Omental fat pad (tissue), 3 donors: ENCODE measurements at regions not wholly inside any gene's neighbourhood (a gene's known extent, or its start where the extent isn't known, plus 50 kb on each side); places are given as distances from the start of the nearest gene placed in this dataset.

ENCODE experiments used
- ATAC-seq: fragments of 150-250 bp; one replicate; pipeline ENCODE4 v1.9.1; 2016; ENCODE audit warnings: mild to moderate bottlenecking, moderate library complexity; ENCODE audit not compliant: low FRiP score
- DNase-seq: peaks from one replicate; pipeline ENCODE4 v3.0.0-alpha.2; 2019; ENCODE audit warnings: low spot score
- TF ChIP-seq, protein P1 (sequence below), 3 donors: fragments of 450-650 bp; IDR thresholded peaks; one replicate each; pipeline ENCODE4 v1.5.1; 2016 to 2017; ENCODE audit warnings: antibody characterized with exemption in 3 of 3, mild to moderate bottlenecking in 3 of 3, moderate library complexity in 2 of 3

- ATAC-seq (no peak), DNase-seq (no peak)
- TF ChIP-seq, protein P1, sequence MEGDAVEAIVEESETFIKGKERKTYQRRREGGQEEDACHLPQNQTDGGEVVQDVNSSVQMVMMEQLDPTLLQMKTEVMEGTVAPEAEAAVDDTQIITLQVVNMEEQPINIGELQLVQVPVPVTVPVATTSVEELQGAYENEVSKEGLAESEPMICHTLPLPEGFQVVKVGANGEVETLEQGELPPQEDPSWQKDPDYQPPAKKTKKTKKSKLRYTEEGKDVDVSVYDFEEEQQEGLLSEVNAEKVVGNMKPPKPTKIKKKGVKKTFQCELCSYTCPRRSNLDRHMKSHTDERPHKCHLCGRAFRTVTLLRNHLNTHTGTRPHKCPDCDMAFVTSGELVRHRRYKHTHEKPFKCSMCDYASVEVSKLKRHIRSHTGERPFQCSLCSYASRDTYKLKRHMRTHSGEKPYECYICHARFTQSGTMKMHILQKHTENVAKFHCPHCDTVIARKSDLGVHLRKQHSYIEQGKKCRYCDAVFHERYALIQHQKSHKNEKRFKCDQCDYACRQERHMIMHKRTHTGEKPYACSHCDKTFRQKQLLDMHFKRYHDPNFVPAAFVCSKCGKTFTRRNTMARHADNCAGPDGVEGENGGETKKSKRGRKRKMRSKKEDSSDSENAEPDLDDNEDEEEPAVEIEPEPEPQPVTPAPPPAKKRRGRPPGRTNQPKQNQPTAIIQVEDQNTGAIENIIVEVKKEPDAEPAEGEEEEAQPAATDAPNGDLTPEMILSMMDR (IDR thresholded peaks at IDR 0.05), result no peak
Measured at GRCh38 chr6:168827586-168827871, 386.5 kb downstream of the SMOC2 start.

- DNase-seq (no peak), ATAC-seq (no peak)
- TF ChIP-seq, protein P1 (IDR thresholded peaks at IDR 0.05), result no peak
Measured at GRCh38 chr6:168826726-168827585, 386.0 kb downstream of the SMOC2 start.

DNA sequence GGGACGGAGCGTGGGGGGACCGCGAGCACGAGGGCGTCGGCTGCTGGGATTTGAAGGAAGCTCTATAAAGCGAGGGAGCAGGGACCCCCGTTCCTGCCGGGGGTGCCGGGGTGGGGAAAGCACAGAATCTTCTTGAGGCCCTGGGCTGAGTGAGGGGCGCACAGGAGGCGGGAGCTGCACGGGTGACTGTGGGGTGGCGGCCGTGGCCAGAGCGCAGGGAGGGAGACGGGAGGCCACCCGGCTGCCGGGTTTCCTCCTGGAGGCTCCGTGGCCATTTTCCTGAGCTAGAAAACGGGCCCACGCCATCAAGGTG, 385.1 kb downstream of the SMOC2 start:
- TF ChIP-seq, protein P1 (IDR thresholded peaks at IDR 0.05), result no peak
- ATAC-seq (no peak), DNase-seq (no peak)

DNA sequence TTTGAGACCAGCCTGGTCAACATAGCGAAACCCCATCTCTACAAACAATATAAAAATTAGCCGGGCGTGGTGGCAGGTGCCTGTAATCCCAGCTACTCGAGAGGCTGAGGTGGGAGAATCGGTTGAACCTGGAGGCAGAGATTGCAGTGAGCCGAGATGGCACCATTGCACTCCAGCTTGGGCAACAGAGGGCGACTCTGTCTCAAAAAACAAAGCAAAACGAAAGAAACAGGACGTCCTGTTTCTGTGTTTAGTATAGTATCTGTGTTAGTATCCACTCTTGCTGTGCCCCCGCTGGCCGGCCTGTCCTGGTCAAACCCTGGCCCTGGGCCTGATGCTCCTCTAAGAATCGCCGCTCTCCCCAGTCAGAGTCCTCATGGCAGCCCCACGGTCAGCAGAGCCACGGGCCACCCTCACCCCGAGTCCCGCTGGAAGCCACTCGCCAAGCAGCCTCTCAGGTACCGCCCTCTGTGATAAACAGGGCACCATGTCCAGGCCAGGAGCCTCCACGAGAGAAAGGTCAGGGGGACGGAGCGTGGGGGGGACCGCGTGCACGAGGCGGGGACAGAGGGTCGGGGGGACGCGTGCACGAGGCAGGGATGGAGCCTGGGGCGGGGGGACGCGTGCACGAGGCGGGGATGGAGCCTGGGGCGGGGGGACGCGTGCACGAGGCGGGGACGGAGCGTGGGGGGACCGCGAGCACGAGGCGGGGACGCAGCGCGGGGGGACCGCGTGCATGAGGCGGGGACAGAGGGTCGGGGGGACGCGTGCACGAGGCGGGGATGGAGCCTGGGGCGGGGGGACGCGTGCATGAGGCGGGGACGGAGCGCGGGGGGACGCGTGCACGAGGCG, 384.5 kb downstream of the SMOC2 start:
- ATAC-seq, result no peak
- TF ChIP-seq, protein P1 (IDR thresholded peaks at IDR 0.05), result no peak
- no peak for DNase-seq

DNA sequence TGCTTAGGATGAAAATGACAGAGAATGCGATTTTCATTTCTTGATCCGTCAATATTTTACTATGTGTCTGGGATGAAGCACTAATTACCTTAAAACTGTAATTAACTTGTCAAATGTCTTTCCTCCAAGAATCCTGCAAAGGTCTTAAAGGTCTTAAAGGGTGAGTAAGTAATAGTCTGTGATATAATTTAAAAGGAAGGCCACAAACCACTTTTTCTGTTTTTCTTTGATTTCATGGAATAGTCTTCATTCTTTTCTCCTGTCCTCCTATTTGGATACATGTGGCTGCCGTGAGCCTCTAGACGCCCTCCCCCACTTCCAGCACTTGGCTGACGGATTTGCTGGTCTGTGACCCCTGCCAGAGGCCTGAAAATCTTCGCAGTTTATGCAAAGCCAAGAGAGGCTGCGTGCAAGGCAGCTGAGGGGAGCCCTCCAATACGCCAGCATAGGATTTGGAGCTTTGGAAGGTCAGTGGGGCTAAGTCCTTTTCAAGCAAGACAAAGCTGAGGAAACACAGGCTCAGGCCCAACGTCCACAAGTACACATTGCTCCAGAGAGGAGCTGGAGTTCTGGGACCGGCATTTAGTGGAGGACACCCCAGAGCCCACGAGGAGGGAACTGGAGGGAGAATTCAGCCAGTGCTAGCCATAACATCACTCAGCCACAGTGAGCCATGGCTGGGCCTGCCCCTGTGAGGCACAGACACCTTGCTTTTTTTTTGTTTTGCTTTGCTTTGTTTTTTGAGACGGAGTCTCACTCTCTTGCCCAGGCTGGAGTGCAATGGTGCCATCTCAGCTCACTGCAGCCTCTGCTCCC, 382.6 kb downstream of the SMOC2 start:
- DNase-seq, result no peak
- TF ChIP-seq, protein P1 (IDR thresholded peaks at IDR 0.05), result no peak
- ATAC-seq, result no peak

DNA sequence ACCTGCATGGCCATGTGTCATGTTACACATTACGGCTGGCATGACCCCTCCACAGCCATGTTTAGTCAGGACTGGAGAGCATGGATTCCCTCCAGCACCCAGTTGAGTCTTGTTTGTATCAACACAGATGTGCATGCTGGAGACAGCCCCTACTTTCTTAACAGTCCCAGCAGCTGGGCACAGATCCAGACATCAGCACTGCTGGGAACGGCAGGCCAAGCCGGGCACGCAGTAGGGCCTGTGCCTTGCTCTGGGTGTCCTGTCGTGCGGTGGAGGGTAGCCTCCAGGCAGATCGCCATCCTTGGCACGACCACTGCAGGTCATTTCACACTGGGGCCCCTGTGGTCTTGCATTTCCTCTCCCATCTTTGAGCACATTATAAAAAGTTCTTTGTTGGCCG, 381.4 kb downstream of the SMOC2 start:
- DNase-seq (no peak), ATAC-seq (no peak)
- TF ChIP-seq, protein P1 (IDR thresholded peaks at IDR 0.05), result no peak
